Endothelial cell of umbilical vein (primary cell): ENCODE measurements at regions not wholly inside any gene's neighbourhood (a gene's known extent, or its start where the extent isn't known, plus 50 kb on each side); places are given as distances from the start of the nearest gene placed in this dataset.

Experiments
- EZH2 ChIP-seq: IDR thresholded peaks from 2 replicates; pipeline ENCODE4 v1.6.1; 2012; ENCODE audit warnings: borderline replicate concordance, low read depth, mild to moderate bottlenecking, moderate library complexity, low read length, inconsistent platforms; ENCODE audit not compliant: severe bottlenecking
- FOS ChIP-seq: IDR thresholded peaks from 2 replicates; pipeline ENCODE4 v1.6.1; 2011; ENCODE audit warnings: mild to moderate bottlenecking, low read length, moderate library complexity, borderline replicate concordance; ENCODE audit not compliant: insufficient read depth
- GATA2 ChIP-seq: IDR thresholded peaks from 2 replicates; pipeline ENCODE4 v1.7.0; 2011; ENCODE audit warnings: low read depth, mild to moderate bottlenecking, moderate library complexity, mixed read lengths, low read length; ENCODE audit not compliant: insufficient read length, insufficient read depth
- JUN ChIP-seq: IDR thresholded peaks from 2 replicates; pipeline ENCODE4 v1.6.1; 2011; ENCODE audit warnings: borderline replicate concordance, low read depth; ENCODE audit not compliant: insufficient read length, insufficient read depth
- MYC ChIP-seq: IDR thresholded peaks from one replicate; pipeline ENCODE4 v1.6.1; 2011; ENCODE audit warnings: mild to moderate bottlenecking, low read depth, low read length
- POLR2A ChIP-seq: IDR thresholded peaks from 2 replicates; pipeline ENCODE4 v1.6.1; 2012; ENCODE audit warnings: low read depth, mild to moderate bottlenecking, control low read depth, low read length
- POLR2AphosphoS5 ChIP-seq: IDR thresholded peaks from 2 replicates; pipeline ENCODE4 v1.6.1; 2012; ENCODE audit warnings: low read depth, mild to moderate bottlenecking, control low read depth, low read length, moderate library complexity; ENCODE audit not compliant: insufficient read depth
- TF ChIP-seq, protein P1 (sequence below), 2 donors: IDR thresholded peaks; 1 replicate in 1 of 2; 2 replicates in 1 of 2; pipeline ENCODE4 v1.5.1; 2011; ENCODE audit warnings: low read length in 2 of 2, mild to moderate bottlenecking in 2 of 2, moderate library complexity in 2 of 2, control low read depth in 1 of 2, inconsistent platforms in 1 of 2, low read depth in 1 of 2; ENCODE audit not compliant: insufficient read depth in 1 of 2; ENCODE audit errors: extremely low read depth in 1 of 2
- TF ChIP-seq, protein P2 (sequence below): IDR thresholded peaks from 2 replicates; pipeline ENCODE4 v1.6.1; 2011; ENCODE audit not compliant: insufficient read depth, insufficient read length

DNA sequence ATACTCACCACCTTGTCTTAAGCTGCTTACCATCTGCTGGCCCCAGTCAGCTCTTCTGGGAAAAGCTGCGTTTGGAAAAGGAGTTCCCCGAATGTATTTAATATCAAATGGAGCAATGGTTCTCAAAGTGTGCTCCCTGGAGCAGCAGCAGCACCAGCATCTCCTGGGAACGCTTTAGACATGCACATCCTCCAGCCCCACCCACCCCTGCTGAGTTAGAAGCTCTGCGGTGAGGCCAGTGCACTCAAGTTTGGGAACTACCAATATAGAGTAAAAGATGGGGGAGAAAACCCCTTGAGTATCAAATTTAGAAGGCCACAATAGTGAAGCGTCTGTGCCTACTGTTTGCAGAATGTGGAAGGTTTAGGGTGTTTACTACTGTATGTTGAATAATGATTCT, 124.0 kb upstream of the TOPAZ1 start:
- TF ChIP-seq POLR2A (no peak), POLR2AphosphoS5 (no peak), EZH2 (no peak), JUN (no peak), GATA2 (no peak), MYC (no peak), FOS (no peak)
- TF ChIP-seq, protein P1, sequence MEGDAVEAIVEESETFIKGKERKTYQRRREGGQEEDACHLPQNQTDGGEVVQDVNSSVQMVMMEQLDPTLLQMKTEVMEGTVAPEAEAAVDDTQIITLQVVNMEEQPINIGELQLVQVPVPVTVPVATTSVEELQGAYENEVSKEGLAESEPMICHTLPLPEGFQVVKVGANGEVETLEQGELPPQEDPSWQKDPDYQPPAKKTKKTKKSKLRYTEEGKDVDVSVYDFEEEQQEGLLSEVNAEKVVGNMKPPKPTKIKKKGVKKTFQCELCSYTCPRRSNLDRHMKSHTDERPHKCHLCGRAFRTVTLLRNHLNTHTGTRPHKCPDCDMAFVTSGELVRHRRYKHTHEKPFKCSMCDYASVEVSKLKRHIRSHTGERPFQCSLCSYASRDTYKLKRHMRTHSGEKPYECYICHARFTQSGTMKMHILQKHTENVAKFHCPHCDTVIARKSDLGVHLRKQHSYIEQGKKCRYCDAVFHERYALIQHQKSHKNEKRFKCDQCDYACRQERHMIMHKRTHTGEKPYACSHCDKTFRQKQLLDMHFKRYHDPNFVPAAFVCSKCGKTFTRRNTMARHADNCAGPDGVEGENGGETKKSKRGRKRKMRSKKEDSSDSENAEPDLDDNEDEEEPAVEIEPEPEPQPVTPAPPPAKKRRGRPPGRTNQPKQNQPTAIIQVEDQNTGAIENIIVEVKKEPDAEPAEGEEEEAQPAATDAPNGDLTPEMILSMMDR (IDR thresholded peaks at IDR 0.05; ENCODE audit: extremely low read depth in 1 of 2, insufficient read depth in 1 of 2, low read depth in 1 of 2, low read length in 2 of 2), result no peak
- TF ChIP-seq, protein P2, sequence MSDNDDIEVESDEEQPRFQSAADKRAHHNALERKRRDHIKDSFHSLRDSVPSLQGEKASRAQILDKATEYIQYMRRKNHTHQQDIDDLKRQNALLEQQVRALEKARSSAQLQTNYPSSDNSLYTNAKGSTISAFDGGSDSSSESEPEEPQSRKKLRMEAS, result no peak
